ENCODE measurements at regions not wholly inside any gene's neighbourhood (a gene's known extent, or its start where the extent isn't known, plus 50 kb on each side); places are given as distances from the start of the nearest gene placed in this dataset.

DNA sequence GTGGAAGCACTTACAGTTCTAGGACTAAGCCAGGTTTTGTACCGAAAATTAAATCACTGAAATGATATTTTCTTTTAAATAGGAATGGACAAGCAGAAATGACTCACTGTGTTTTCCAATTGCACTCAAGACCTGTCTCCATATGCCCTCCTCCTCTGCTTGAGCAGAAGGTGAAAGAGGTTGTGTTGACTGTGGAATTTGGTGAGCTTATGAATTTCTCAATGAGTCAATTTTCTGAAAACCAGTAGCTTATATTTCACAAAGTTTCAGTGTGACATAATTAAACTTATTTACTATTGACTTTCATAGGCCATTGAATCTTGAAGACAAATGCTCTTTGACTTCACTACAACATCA is 249.9 kb downstream of the NPR3 start:
- Histone ChIP-seq H4K20me1 (ENCODE audit: insufficient read depth) (no peaks in the 10 kb centered on the region), H2AFZ (no peak overlapping the region), H3K9me3 (ENCODE audit: insufficient read depth, low read depth) (no peaks in the 10 kb centered on the region; the same call in 1 of the 2 replicates), H3K4me1 (replicated peaks; ENCODE audit: insufficient read depth) (no peaks in the 10 kb centered on the region), H3K36me3 (ENCODE audit: low read depth) (no peaks in the 10 kb centered on the region), H3K9me2 (ENCODE audit: insufficient read depth) (no peaks in the 10 kb centered on the region; the same call in 1 of the 2 replicates), H3K27ac (no peak overlapping the region), H3K79me2 (ENCODE audit: low read depth) (no peaks in the 10 kb centered on the region), H3K4me3 (no peak overlapping the region), H3K27me3 (ENCODE audit: insufficient read depth, low read depth) (no peaks in the 10 kb centered on the region), H3K4me2 (no peak overlapping the region), H3F3A (ENCODE audit: insufficient read depth, low read depth) (no peaks in the 10 kb centered on the region)
- DNase-seq = no peak
- ChIA-PET POLR2A (ENCODE audit: unreplicated experiment) (interaction anchor here (0.6 kb wide), 1 partner anchor 1150 kb away, joined by 6 read pairs; no protein-coding TSS in a partner anchor), CTCF (no interaction called here)
- no TSS peak for BruUV-seq (replicated peaks)
- intact Hi-C loops (cut with micrococcal nuclease; ENCODE audit: unreplicated experiment) = no loop called here
- no peak for TF ChIP-seq EZH2 (IDR thresholded peaks at IDR 0.05; ENCODE audit: low read depth)
- no peak for TF ChIP-seq CTCF (conservative IDR thresholded peaks at IDR 0.05)

GRCh38 chr5:32964261-32964660 is 253.1 kb downstream of the NPR3 start:
- H4K20me1 ChIP-seq (ENCODE audit: insufficient read depth) = no peaks in the 10 kb centered on the region
- no peak overlapping the region for H3K4me3 ChIP-seq
- no peaks in the 10 kb centered on the region for H3K9me3 ChIP-seq (ENCODE audit: insufficient read depth, low read depth)
- intact Hi-C loops (cut with micrococcal nuclease; ENCODE audit: unreplicated experiment) = no loop called here
- no peaks in the 10 kb centered on the region for H3K4me1 ChIP-seq (replicated peaks; ENCODE audit: insufficient read depth)
- H3K79me2 ChIP-seq (ENCODE audit: low read depth) = no peaks in the 10 kb centered on the region
- TF ChIP-seq CTCF (conservative IDR thresholded peaks at IDR 0.05) (no peak), EZH2 (IDR thresholded peaks at IDR 0.05; ENCODE audit: low read depth) (no peak)
- DNase-seq = no peak
- H2AFZ ChIP-seq = no peak overlapping the region
- no peaks in the 10 kb centered on the region for H3F3A ChIP-seq (ENCODE audit: insufficient read depth, low read depth)
- BruUV-seq (replicated peaks) = no TSS peak
- H3K36me3 ChIP-seq (ENCODE audit: low read depth) = no peaks in the 10 kb centered on the region
- CTCF ChIA-PET = no interaction called here
- POLR2A ChIA-PET (ENCODE audit: unreplicated experiment) = no interaction called here
- H3K27me3 ChIP-seq (ENCODE audit: insufficient read depth, low read depth) = no peaks in the 10 kb centered on the region
- H3K27ac ChIP-seq = no peak overlapping the region
- H3K4me2 ChIP-seq = no peak overlapping the region
- H3K9me2 ChIP-seq (ENCODE audit: insufficient read depth) = no peaks in the 10 kb centered on the region; the same call in 1 of the 2 replicates

DNA sequence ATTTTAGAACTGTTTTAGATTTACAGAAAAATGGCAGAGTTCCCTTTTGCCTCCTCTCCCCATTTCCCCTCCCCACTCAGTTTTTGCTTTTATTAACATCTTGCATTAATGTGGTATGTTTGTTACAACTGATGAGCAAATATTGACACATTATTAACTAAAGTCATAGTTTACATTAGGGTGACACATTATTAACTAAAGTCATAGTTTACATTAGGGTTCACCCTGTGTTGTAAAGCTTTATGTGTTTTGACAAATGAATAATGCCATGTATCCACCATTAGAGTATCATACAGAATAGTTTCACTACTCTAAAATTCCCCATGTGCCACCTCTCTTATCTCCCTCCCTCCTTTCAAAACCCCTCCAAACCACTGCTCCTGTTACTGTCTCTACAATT is 262.5 kb downstream of the NPR3 start:
- TF ChIP-seq CTCF (conservative IDR thresholded peaks at IDR 0.05) (no peak), EZH2 (IDR thresholded peaks at IDR 0.05; ENCODE audit: low read depth) (no peak)
- Histone ChIP-seq H3K9me3 (ENCODE audit: insufficient read depth, low read depth) (no peaks in the 10 kb centered on the region), H3K4me3 (no peak overlapping the region), H3K36me3 (ENCODE audit: low read depth) (no peaks in the 10 kb centered on the region), H3K27ac (no peak overlapping the region), H3K9me2 (ENCODE audit: insufficient read depth) (no peaks in the 10 kb centered on the region), H4K20me1 (ENCODE audit: insufficient read depth) (no peaks in the 10 kb centered on the region), H3F3A (ENCODE audit: insufficient read depth, low read depth) (no peaks in the 10 kb centered on the region), H2AFZ (no peak overlapping the region), H3K27me3 (ENCODE audit: insufficient read depth, low read depth) (no peaks in the 10 kb centered on the region), H3K4me1 (replicated peaks; ENCODE audit: insufficient read depth) (no peaks in the 10 kb centered on the region), H3K79me2 (ENCODE audit: low read depth) (no peaks in the 10 kb centered on the region), H3K4me2 (no peak overlapping the region)
- CTCF ChIA-PET = no interaction called here
- POLR2A ChIA-PET (ENCODE audit: unreplicated experiment) = no interaction called here
- intact Hi-C loops (cut with micrococcal nuclease; ENCODE audit: unreplicated experiment) = no loop called here
- BruUV-seq (replicated peaks) = no TSS peak
- no peak for DNase-seq
